H1 (cell line): ENCODE measurements at regions not wholly inside any gene's neighbourhood (a gene's known extent, or its start where the extent isn't known, plus 50 kb on each side); places are given as distances from the start of the nearest gene placed in this dataset.

Experiments used
- CTCF ChIA-PET: fragments of 300-600 bp; sonication (Branson Sonifier 250); formaldehyde crosslinking; loops from one replicate; lab custom pipeline; 2021; ENCODE audit not compliant: partially characterized antibody; lab: Charles Lee
- POLR2A ChIA-PET: fragments of 300-600 bp; sonication (Branson Sonifier 250); formaldehyde crosslinking; loops from one replicate; lab custom pipeline; 2021; ENCODE audit warnings: inconsistent platforms; ENCODE audit not compliant: partially characterized antibody; lab: Charles Lee
- DNase-seq, 2 experiments: peaks; one replicate each; pipeline versions ENCODE4 v3.0.0 to v3.0.0-alpha.2; 2010 to 2022; ENCODE audit warnings: low spot score in 2 of 2, low read depth in 1 of 2, mixed read lengths in 1 of 2
- FAIRE-seq: peaks from 2 replicates; lab custom pipeline; 2011; peaks lifted over from hg19 to GRCh38; lab: Jason Lieb, UNC
- H2AFZ ChIP-seq: 2 replicates; pipeline ENCODE4 v1.8.1; 2012; ENCODE audit warnings: low read length, inconsistent platforms
- H2AK5ac ChIP-seq: 2 replicates; pipeline ENCODE4 v1.6.1; 2013; ENCODE audit warnings: low read depth, low read length
- H2BK120ac ChIP-seq: replicated peaks from 2 replicates; pipeline ENCODE3; 2013; ENCODE audit warnings: low read depth, low read length, inconsistent platforms
- H2BK12ac ChIP-seq: 2 replicates; pipeline ENCODE4 v1.6.1; 2013; ENCODE audit warnings: low read depth, low read length
- H2BK15ac ChIP-seq: 2 replicates; pipeline ENCODE4 v1.6.1; 2013; ENCODE audit warnings: low read length
- H2BK20ac ChIP-seq: 2 replicates; pipeline ENCODE4 v1.6.1; 2013; ENCODE audit warnings: low read length
- H2BK5ac ChIP-seq: 2 replicates; pipeline ENCODE4 v1.6.1; 2013; ENCODE audit warnings: low read depth, low read length
- H3K14ac ChIP-seq: 2 replicates; pipeline ENCODE4 v1.6.1; 2013; ENCODE audit warnings: inconsistent platforms; ENCODE audit not compliant: insufficient read length
- H3K18ac ChIP-seq: 2 replicates; pipeline ENCODE4 v1.6.1; 2013; ENCODE audit warnings: low read length; ENCODE audit errors: extremely low read depth
- H3K23ac ChIP-seq: 2 replicates; pipeline ENCODE4 v1.6.1; 2013; ENCODE audit warnings: inconsistent platforms; ENCODE audit not compliant: insufficient read length
- H3K23me2 ChIP-seq: 2 replicates; pipeline ENCODE4 v1.6.1; 2013; ENCODE audit warnings: low read depth, low read length
- H3K27ac ChIP-seq: 2 replicates; pipeline ENCODE4 v1.6.1; 2011; ENCODE audit warnings: low read depth, low read length, inconsistent platforms
- H3K27me3 ChIP-seq, 4 experiments: replicated peaks in 1 of 4; 1 replicate in 1 of 4; 2 replicates in 3 of 4; pipeline versions ENCODE4 v1.6.1 to v1.8.1; 2011 to 2013; ENCODE audit warnings: low read length in 3 of 4, mild to moderate bottlenecking in 3 of 4, inconsistent platforms in 2 of 4, mixed read lengths in 2 of 4, moderate library complexity in 1 of 4; ENCODE audit not compliant: control insufficient read depth in 3 of 4, insufficient read depth in 3 of 4; ENCODE audit errors: extremely low read depth in 1 of 4
- H3K36me3 ChIP-seq, 4 experiments: 2 replicates each; pipeline versions ENCODE4 v1.6.1 to v1.8.1; 2011 to 2013; ENCODE audit warnings: mild to moderate bottlenecking in 4 of 4, low read length in 3 of 4, moderate library complexity in 2 of 4, control low read depth in 1 of 4, inconsistent platforms in 1 of 4; ENCODE audit not compliant: insufficient read depth in 4 of 4, control insufficient read depth in 2 of 4
- H3K4ac ChIP-seq: replicated peaks from 2 replicates; pipeline ENCODE3; 2013; ENCODE audit warnings: low read length, low read depth, mixed read lengths, inconsistent platforms; ENCODE audit not compliant: insufficient read length
- H3K4me1 ChIP-seq, 4 experiments: replicated peaks in 1 of 4; 1 replicate in 1 of 4; 2 replicates in 3 of 4; pipeline versions ENCODE4 v1.6.1 to v1.8.1; 2011 to 2013; ENCODE audit warnings: low read length in 3 of 4, inconsistent platforms in 2 of 4, mixed read lengths in 1 of 4; ENCODE audit not compliant: insufficient read depth in 4 of 4, control insufficient read depth in 3 of 4
- H3K4me2 ChIP-seq, 2 experiments: 2 replicates each; pipeline versions ENCODE4 v1.6.1 to v1.8.1; 2011 to 2013; ENCODE audit warnings: low read depth in 2 of 2, low read length in 2 of 2, control low read depth in 1 of 2, inconsistent platforms in 1 of 2, mild to moderate bottlenecking in 1 of 2; ENCODE audit not compliant: insufficient read depth in 1 of 2
- H3K4me3 ChIP-seq, 4 experiments: fragments of 200-600, 300-600 bp in 1 of 4; sonication (generic), shearing (Covaris generic), sonication (Bioruptor Twin) in 1 of 4; 2 replicates each; pipeline versions ENCODE4 v1.5.1 to v1.8.1; 2011 to 2016; ENCODE audit warnings: low read length in 4 of 4, low read depth in 3 of 4, control low read depth in 2 of 4, inconsistent platforms in 2 of 4, mild to moderate bottlenecking in 2 of 4, mixed read lengths in 1 of 4, moderate library complexity in 1 of 4; ENCODE audit not compliant: insufficient read depth in 2 of 4; ENCODE audit errors: extremely low read depth in 1 of 4
- H3K56ac ChIP-seq: replicated peaks from 2 replicates; pipeline ENCODE3; 2013; ENCODE audit warnings: low read depth, mild to moderate bottlenecking, mixed read lengths, low read length, inconsistent platforms; ENCODE audit not compliant: insufficient read length
- H3K79me1 ChIP-seq: 2 replicates; pipeline ENCODE4 v1.6.1; 2013; ENCODE audit warnings: low read depth, low read length, control low read depth
- H3K79me2 ChIP-seq, 2 experiments: 2 replicates each; pipeline versions ENCODE4 v1.6.1 to v1.8.1; 2012 to 2013; ENCODE audit warnings: low read length in 2 of 2, mild to moderate bottlenecking in 2 of 2, inconsistent platforms in 1 of 2; ENCODE audit not compliant: insufficient read depth in 2 of 2, control insufficient read depth in 1 of 2
- H3K9ac ChIP-seq, 4 experiments: replicated peaks in 1 of 4; 1 replicate in 1 of 4; 2 replicates in 3 of 4; pipeline versions ENCODE4 v1.6.1 to v1.8.1; 2011 to 2013; ENCODE audit warnings: low read depth in 3 of 4, low read length in 3 of 4, control low read depth in 2 of 4, mild to moderate bottlenecking in 2 of 4, moderate library complexity in 2 of 4, inconsistent platforms in 1 of 4; ENCODE audit errors: extremely low read depth in 1 of 4
- H3K9me3 ChIP-seq, 2 experiments: 2 replicates each; pipeline versions ENCODE4 v1.6.1 to v1.8.1; 2012 to 2013; ENCODE audit warnings: mild to moderate bottlenecking in 2 of 2, moderate library complexity in 2 of 2, control low read depth in 1 of 2, inconsistent platforms in 1 of 2, low read depth in 1 of 2, low read length in 1 of 2, mixed read lengths in 1 of 2; ENCODE audit not compliant: insufficient read depth in 2 of 2
- H4K20me1 ChIP-seq, 2 experiments: replicated peaks in 1 of 2; 2 replicates each; pipeline versions ENCODE3 to v1.8.1; 2011 to 2013; ENCODE audit warnings: inconsistent platforms in 2 of 2, low read length in 2 of 2, mild to moderate bottlenecking in 1 of 2; ENCODE audit not compliant: insufficient read depth in 2 of 2, control insufficient read depth in 1 of 2
- H4K5ac ChIP-seq: 2 replicates; pipeline ENCODE4 v1.6.1; 2013; ENCODE audit warnings: low read length, low read depth, mixed read lengths, inconsistent platforms; ENCODE audit not compliant: insufficient read length
- H4K8ac ChIP-seq: 2 replicates; pipeline ENCODE4 v1.8.0; 2013; ENCODE audit warnings: mild to moderate bottlenecking, moderate library complexity, low read length, inconsistent platforms; ENCODE audit not compliant: insufficient read depth; ENCODE audit errors: extremely low read depth
- H4K91ac ChIP-seq: replicated peaks from 2 replicates; pipeline ENCODE3; 2013; ENCODE audit warnings: low read length, mixed read lengths, inconsistent platforms; ENCODE audit not compliant: insufficient read length
- ASH2L ChIP-seq: fragments of 200-600, 300-600 bp; sonication (generic); IDR thresholded peaks from one replicate; pipeline ENCODE4 v1.7.1; 2017; ENCODE audit warnings: low read length
- BACH1 ChIP-seq: IDR thresholded peaks from 2 replicates; pipeline ENCODE4 v1.6.1; 2012; ENCODE audit warnings: low read length, improper control_type of control experiment
- BCL11A ChIP-seq, 2 experiments: IDR thresholded peaks; one replicate each; pipeline ENCODE4 v1.6.1; 2011; ENCODE audit warnings: low read depth in 2 of 2, low read length in 2 of 2, mild to moderate bottlenecking in 2 of 2
- BRCA1 ChIP-seq: IDR thresholded peaks from 2 replicates; pipeline ENCODE4 v1.6.1; 2012; ENCODE audit warnings: low read depth, low read length, improper control_type of control experiment
- SUZ12 ChIP-seq: fragments of 200-600 bp; sonication (generic); IDR thresholded peaks from 2 replicates; pipeline ENCODE4 v1.6.1; 2012; ENCODE audit warnings: mild to moderate bottlenecking, inconsistent platforms, low read length, moderate library complexity, mixed read lengths
- WGBS, 2 experiments: shearing (Covaris generic) in 1 of 2; methylation state at CpG; one replicate each; pipeline versions ENCODE4 v1.1.6 to v1.1.7; 2013 to 2015; ENCODE audit warnings: low lambda C conversion rate in 2 of 2, mixed read lengths in 2 of 2, inconsistent platforms in 1 of 2, low coverage in 1 of 2, missing lambda C conversion rate in 1 of 2; ENCODE audit not compliant: insufficient replicate concordance in 2 of 2, insufficient coverage in 1 of 2, insufficient read length in 1 of 2; ENCODE audit errors: extremely low coverage in 1 of 2, missing lambda C conversion rate in 1 of 2; 5-methylcytosine and 5-hydroxymethylcytosine counted together

GRCh38 chr6:82646231-82646615 is 282.6 kb downstream of the TPBG start:
- no peaks in the 10 kb centered on the region for H3K27me3 ChIP-seq
- CTCF ChIA-PET: interaction anchor here (1.1 kb wide), 1 partner anchor 18 kb away, joined by 3 read pairs; no protein-coding TSS in a partner anchor
- H2AFZ ChIP-seq: no peak overlapping the region
- H3K18ac ChIP-seq: no peak overlapping the region
- no peak overlapping the region for H3K4me2 ChIP-seq
- H2BK12ac ChIP-seq: no peak overlapping the region
- no peak overlapping the region for H3K23ac ChIP-seq
- TF ChIP-seq SUZ12: no peak
- no peak for TF ChIP-seq BACH1
- no peak for TF ChIP-seq BRCA1
- TF ChIP-seq BCL11A (IDR thresholded peaks at IDR 0.05; ENCODE audit: low read depth in 2 of 2, low read length in 2 of 2): no peak
- no peak for TF ChIP-seq ASH2L
- H3K4me3 ChIP-seq: no peak overlapping the region
- POLR2A ChIA-PET: no interaction called here
- no peak for DNase-seq
- H3K4me1 ChIP-seq: no peaks in the 10 kb centered on the region
- no peak overlapping the region for H4K91ac ChIP-seq
- FAIRE-seq: no peak
- no peaks in the 10 kb centered on the region for H3K9me3 ChIP-seq
- H4K20me1 ChIP-seq: no peaks in the 10 kb centered on the region
- H3K4ac ChIP-seq: no peak overlapping the region
- H2BK20ac ChIP-seq: no peak overlapping the region
- no peak overlapping the region for H3K14ac ChIP-seq
- H3K79me1 ChIP-seq: no peaks in the 10 kb centered on the region
- no peak overlapping the region for H3K9ac ChIP-seq
- WGBS, 2 experiments: 95% methylated on average over 1 of the region's 1 CpG; no CpG with 5 or more reads in 1 of the 2 experiments
- no peak overlapping the region for H2BK120ac ChIP-seq
- H3K27ac ChIP-seq: no peak overlapping the region
- H2BK15ac ChIP-seq: no peak overlapping the region
- H2BK5ac ChIP-seq: no peak overlapping the region
- no peak overlapping the region for H2AK5ac ChIP-seq
- H3K23me2 ChIP-seq: no peaks in the 10 kb centered on the region
- H3K79me2 ChIP-seq: no peaks in the 10 kb centered on the region
- no peak overlapping the region for H4K8ac ChIP-seq
- H3K56ac ChIP-seq: no peak overlapping the region
- H3K36me3 ChIP-seq: no peaks in the 10 kb centered on the region
- H4K5ac ChIP-seq: no peak overlapping the region
